HL-60/S4 (cell line): ENCODE measurements at regions not wholly inside any gene's neighbourhood (a gene's known extent, or its start where the extent isn't known, plus 50 kb on each side); places are given as distances from the start of the nearest gene placed in this dataset.

ENCODE experiments used
- in situ Hi-C: fragments of 300-500 bp; cut with MboI; formaldehyde crosslinking; loops from 2 replicates; pipeline ENCODE4 v1.14.3; 2022; ENCODE audit warnings: low sequenced_read_pairs

- in situ Hi-C loops = no loop called here
Observed at GRCh38 chr19:16000024-16000663, 51.3 kb downstream of the OR10H4 start.

GRCh38 chr19:16001481-16002312 is 52.9 kb downstream of the OR10H4 start:
- in situ Hi-C loops = no loop called here

- in situ Hi-C loops = no loop called here
Observed at GRCh38 chr19:16002406-16003384, 53.9 kb downstream of the OR10H4 start.

GRCh38 chr19:16003391-16003790 is 54.6 kb downstream of the OR10H4 start:
- in situ Hi-C loops = no loop called here

- in situ Hi-C loops = no loop called here
Observed at GRCh38 chr19:16005925-16006324, 57.1 kb downstream of the OR10H4 start.

GRCh38 chr19:16012552-16012951 is 63.7 kb upstream of the TPM4 start:
- in situ Hi-C loops = no loop called here

- in situ Hi-C loops = no loop called here
Observed at GRCh38 chr19:16013181-16013850, 63.0 kb upstream of the TPM4 start.

GRCh38 chr19:16013851-16014840 is 62.1 kb upstream of the TPM4 start:
- in situ Hi-C loops = no loop called here

GRCh38 chr19:16014923-16015804 is 61.1 kb upstream of the TPM4 start:
- in situ Hi-C loops = no loop called here

- in situ Hi-C loops = no loop called here
Observed at GRCh38 chr19:16015805-16016173, 60.5 kb upstream of the TPM4 start.

- in situ Hi-C loops = no loop called here
Observed at GRCh38 chr19:16016226-16017137, 59.8 kb upstream of the TPM4 start.

- in situ Hi-C loops = no loop called here
Observed at GRCh38 chr19:16017138-16017490, 59.2 kb upstream of the TPM4 start.

- in situ Hi-C loops = no loop called here
Observed at GRCh38 chr19:16018106-16018755, 58.1 kb upstream of the TPM4 start.

GRCh38 chr19:16018801-16019551 is 57.3 kb upstream of the TPM4 start:
- in situ Hi-C loops = no loop called here

GRCh38 chr19:16019691-16020448 is 56.4 kb upstream of the TPM4 start:
- in situ Hi-C loops = no loop called here

GRCh38 chr19:16021796-16022195 is 54.5 kb upstream of the TPM4 start:
- in situ Hi-C loops = no loop called here
